LNCAP (cell line): ENCODE measurements at regions not wholly inside any gene's neighbourhood (a gene's known extent, or its start where the extent isn't known, plus 50 kb on each side); places are given as distances from the start of the nearest gene placed in this dataset.

Source experiments
- CTCF ChIP-seq: fragments of 450-650 bp; IDR thresholded peaks from 2 replicates; pipeline ENCODE4 v1.5.1; 2017; ENCODE audit warnings: mild to moderate bottlenecking

GRCh38 chr11:64444838-64445441, 86.0 kb downstream of the RPS6KA4 start:
- no peak for TF ChIP-seq CTCF

GRCh38 chr11:64445651-64446050, 86.7 kb downstream of the RPS6KA4 start:
- no peak for TF ChIP-seq CTCF

GRCh38 chr11:64447831-64448598, 89.1 kb downstream of the RPS6KA4 start:
- TF ChIP-seq CTCF: no peak

GRCh38 chr11:64448599-64449380, 89.8 kb downstream of the RPS6KA4 start:
- peak; percentile 94 for TF ChIP-seq CTCF

- TF ChIP-seq CTCF: peak; percentile 92
Observed at GRCh38 chr11:64449381-64450167, 90.6 kb downstream of the RPS6KA4 start.

- no peak for TF ChIP-seq CTCF
Observed at GRCh38 chr11:64450168-64450560, 91.2 kb downstream of the RPS6KA4 start.

- TF ChIP-seq CTCF: no peak
Observed at GRCh38 chr11:64451856-64452255, 92.9 kb downstream of the RPS6KA4 start.
